CD4-positive, alpha-beta memory T cell (primary cell): ENCODE measurements at regions not wholly inside any gene's neighbourhood (a gene's known extent, or its start where the extent isn't known, plus 50 kb on each side); places are given as distances from the start of the nearest gene placed in this dataset.
A peak's percentile ranks its signal among the peaks of the same experiment; 100 is the strongest.

Experiments
- CTCF ChIA-PET: fragments of 350-600 bp; sonication (Branson Sonifier 250); formaldehyde crosslinking; loops from one replicate; lab custom pipeline; 2021; ENCODE audit warnings: inconsistent platforms; ENCODE audit not compliant: partially characterized antibody; lab: Charles Lee
- POLR2A ChIA-PET: fragments of 350-600 bp; sonication (Branson Sonifier 250); formaldehyde crosslinking; loops from one replicate; lab custom pipeline; 2021; ENCODE audit not compliant: partially characterized antibody; lab: Charles Lee
- DNase-seq, 5 donors: peaks; one replicate each; pipeline versions ENCODE4 v3.0.0 to v3.0.0-alpha.2; 2020 to 2022; ENCODE audit warnings: mixed read lengths in 1 of 5
- H3K27ac ChIP-seq: one replicate; pipeline ENCODE4 v1.7.0; 2013; ENCODE audit warnings: low read depth, low read length
- H3K27me3 ChIP-seq: 2 replicates; pipeline ENCODE4 v1.7.0; 2013; ENCODE audit warnings: mild to moderate bottlenecking, low read length, moderate library complexity; ENCODE audit not compliant: insufficient read depth
- H3K36me3 ChIP-seq: 2 replicates; pipeline ENCODE4 v1.7.0; 2013; ENCODE audit warnings: mild to moderate bottlenecking, low read length, moderate library complexity; ENCODE audit not compliant: insufficient read depth
- H3K4me1 ChIP-seq: 2 replicates; pipeline ENCODE4 v1.7.0; 2013; ENCODE audit warnings: mild to moderate bottlenecking, low read length, moderate library complexity; ENCODE audit not compliant: insufficient read depth
- H3K4me3 ChIP-seq, 2 donors: one replicate each; pipeline ENCODE4 v1.7.0; 2013; ENCODE audit warnings: low read length in 2 of 2, mild to moderate bottlenecking in 1 of 2
- H3K9me3 ChIP-seq, 2 donors: one replicate each; pipeline ENCODE4 v1.7.0; 2013; ENCODE audit warnings: low read length in 2 of 2, control low read depth in 1 of 2; ENCODE audit not compliant: control insufficient read depth in 1 of 2
- H3K27ac Mint-ChIP-seq, 7 donors: one replicate each; pipeline ENCODE4 v1.8.0; 2020 to 2021; ENCODE audit warnings: mixed read lengths in 7 of 7, mild to moderate bottlenecking in 6 of 7, inconsistent platforms in 3 of 7, moderate library complexity in 3 of 7
- H3K27me3 Mint-ChIP-seq, 2 donors: one replicate each; pipeline ENCODE4 v1.8.0; 2020 to 2021; ENCODE audit warnings: mixed read lengths in 2 of 2
- H3K36me3 Mint-ChIP-seq, 2 donors: one replicate each; pipeline ENCODE4 v1.8.0; 2020 to 2021; ENCODE audit warnings: mixed read lengths in 2 of 2, inconsistent platforms in 1 of 2, mild to moderate bottlenecking in 1 of 2
- H3K4me1 Mint-ChIP-seq, 4 donors: one replicate each; pipeline ENCODE4 v1.8.0; 2020 to 2021; ENCODE audit warnings: mixed read lengths in 4 of 4, mild to moderate bottlenecking in 1 of 4
- H3K4me3 Mint-ChIP-seq, 8 donors: one replicate each; pipeline ENCODE4 v1.8.0; 2020 to 2021; ENCODE audit warnings: mixed read lengths in 8 of 8, mild to moderate bottlenecking in 7 of 8, moderate library complexity in 6 of 8, inconsistent platforms in 3 of 8
- H3K9me3 Mint-ChIP-seq, 8 donors: one replicate each; pipeline ENCODE4 v1.8.0; 2020 to 2021; ENCODE audit warnings: mixed read lengths in 8 of 8, mild to moderate bottlenecking in 5 of 8, inconsistent platforms in 3 of 8, moderate library complexity in 1 of 8
- intact Hi-C: fragments of 100-400 bp; cut with micrococcal nuclease; formaldehyde crosslinking; loops from one replicate; pipeline ENCODE4 v1.15.1; 2023

GRCh38 chr6:139475646-139476045 lies 101.2 kb upstream of the CITED2 start:
- Mint-ChIP-seq H3K36me3 (no peaks in the 10 kb centered on the region), H3K27ac (peak overlapping the region in 1 of 7 donors; percentile 49), H3K4me3 (no peak overlapping the region), H3K4me1 (peaks cover 9 to 21% (median 13%) of the 10 kb centered on the region in 4 donors), H3K27me3 (peaks cover 0 to 2% of the 10 kb centered on the region in 2 donors), H3K9me3 (no peaks in the 10 kb centered on the region)
- ChIA-PET POLR2A (interaction anchor here (1.2 kb wide), 1 partner anchor 101 kb away, joined by 5 read pairs; the partner anchor contains the start of gene CITED2), CTCF (no interaction called here)
- DNase-seq = no peak
- H3K4me1 ChIP-seq = peaks cover 18% of the 10 kb centered on the region
- no peak overlapping the region for H3K4me3 ChIP-seq
- intact Hi-C loops = no loop called here
- no peaks in the 10 kb centered on the region for H3K27me3 ChIP-seq
- H3K9me3 ChIP-seq = no peaks in the 10 kb centered on the region
- no peak overlapping the region for H3K27ac ChIP-seq
- no peaks in the 10 kb centered on the region for H3K36me3 ChIP-seq

GRCh38 chr6:139475241-139475640 lies 100.8 kb upstream of the CITED2 start:
- CTCF ChIA-PET = no interaction called here
- intact Hi-C loops = no loop called here
- Mint-ChIP-seq H3K4me1 (peaks cover 9 to 21% (median 13%) of the 10 kb centered on the region in 4 donors), H3K9me3 (no peaks in the 10 kb centered on the region), H3K27ac (peak overlapping the region in 1 of 7 donors; percentile 49), H3K36me3 (no peaks in the 10 kb centered on the region), H3K27me3 (peaks cover 0 to 2% of the 10 kb centered on the region in 2 donors), H3K4me3 (no peak overlapping the region)
- H3K4me3 ChIP-seq = no peak overlapping the region
- H3K27me3 ChIP-seq = no peaks in the 10 kb centered on the region
- no peak overlapping the region for H3K27ac ChIP-seq
- no peaks in the 10 kb centered on the region for H3K9me3 ChIP-seq
- no peaks in the 10 kb centered on the region for H3K36me3 ChIP-seq
- H3K4me1 ChIP-seq = peaks cover 18% of the 10 kb centered on the region
- no peak for DNase-seq
- POLR2A ChIA-PET = interaction anchor here (1.2 kb wide), 1 partner anchor 100 kb away, joined by 5 read pairs; the partner anchor contains the start of gene CITED2

GRCh38 chr6:139474145-139475108 lies 100.0 kb upstream of the CITED2 start:
- Mint-ChIP-seq H3K27ac (peak overlapping the region in 3 of 7 donors; percentile 2 to 77 (median 44)), H3K4me3 (peak overlapping the region in 3 of 8 donors; percentile 41 to 64 (median 50)), H3K9me3 (no peaks in the 10 kb centered on the region), H3K36me3 (no peaks in the 10 kb centered on the region), H3K4me1 (peaks cover 9 to 21% (median 13%) of the 10 kb centered on the region in 4 donors), H3K27me3 (peaks cover 0 to 2% of the 10 kb centered on the region in 2 donors)
- Histone ChIP-seq H3K9me3 (no peaks in the 10 kb centered on the region), H3K27ac (no peak overlapping the region), H3K36me3 (no peaks in the 10 kb centered on the region), H3K4me1 (peaks cover 18% of the 10 kb centered on the region), H3K27me3 (no peaks in the 10 kb centered on the region), H3K4me3 (no peak overlapping the region)
- intact Hi-C loops = no loop called here
- POLR2A ChIA-PET = interaction anchor here (1.2 to 1.6 kb wide), 2 partner anchors 65 to 100 kb away, joined by 5 to 8 read pairs; partner anchors contain the start of gene CITED2
- CTCF ChIA-PET = interaction anchor here (1.4 kb wide), 1 partner anchor 11 kb away, joined by 3 read pairs; no protein-coding TSS in a partner anchor
- peak in 1 of 5 donors; percentile 0 for DNase-seq

GRCh38 chr6:139473731-139474130 lies 99.3 kb upstream of the CITED2 start:
- no peaks in the 10 kb centered on the region for H3K9me3 Mint-ChIP-seq
- intact Hi-C loops = loop anchor here (2.0 kb wide), 1 partner anchor 57 kb away; no protein-coding TSS in a partner anchor
- no peak overlapping the region for H3K4me3 ChIP-seq
- peaks cover 9 to 21% (median 13%) of the 10 kb centered on the region in 4 donors for H3K4me1 Mint-ChIP-seq
- DNase-seq = no peak
- H3K9me3 ChIP-seq = no peaks in the 10 kb centered on the region
- no peaks in the 10 kb centered on the region for H3K36me3 Mint-ChIP-seq
- ChIA-PET CTCF (interaction anchor here (1.4 kb wide), 1 partner anchor 12 kb away, joined by 3 read pairs; no protein-coding TSS in a partner anchor), POLR2A (interaction anchor here (1.1 to 1.6 kb wide), 2 partner anchors 66 to 101 kb away, joined by 3 to 8 read pairs; no protein-coding TSS in a partner anchor)
- H3K27me3 Mint-ChIP-seq = peaks cover 0 to 2% of the 10 kb centered on the region in 2 donors
- H3K36me3 ChIP-seq = no peaks in the 10 kb centered on the region
- H3K4me1 ChIP-seq = peaks cover 18% of the 10 kb centered on the region
- H3K27ac Mint-ChIP-seq = no peak overlapping the region
- no peak overlapping the region for H3K27ac ChIP-seq
- no peak overlapping the region for H3K4me3 Mint-ChIP-seq
- no peaks in the 10 kb centered on the region for H3K27me3 ChIP-seq

- Mint-ChIP-seq H3K27me3 (peaks cover 0 to 2% of the 10 kb centered on the region in 2 donors), H3K4me3 (no peak overlapping the region), H3K27ac (peak overlapping the region in 1 of 7 donors; percentile 7), H3K9me3 (no peaks in the 10 kb centered on the region), H3K4me1 (peaks cover 9 to 21% (median 13%) of the 10 kb centered on the region in 4 donors), H3K36me3 (no peaks in the 10 kb centered on the region)
- CTCF ChIA-PET = interaction anchor here (1.4 kb wide), 1 partner anchor 12 kb away, joined by 3 read pairs; no protein-coding TSS in a partner anchor
- no peak for DNase-seq
- no peak overlapping the region for H3K27ac ChIP-seq
- H3K4me3 ChIP-seq = no peak overlapping the region
- H3K27me3 ChIP-seq = no peaks in the 10 kb centered on the region
- H3K9me3 ChIP-seq = no peaks in the 10 kb centered on the region
- peaks cover 18% of the 10 kb centered on the region for H3K4me1 ChIP-seq
- POLR2A ChIA-PET = interaction anchor here (1.1 to 1.6 kb wide), 2 partner anchors 67 to 100 kb away, joined by 3 to 8 read pairs; no protein-coding TSS in a partner anchor
- H3K36me3 ChIP-seq = no peaks in the 10 kb centered on the region
- intact Hi-C loops = loop anchor here (2.0 kb wide), 1 partner anchor 58 kb away; no protein-coding TSS in a partner anchor
These were observed 98.8 kb upstream of the CITED2 start for GRCh38 chr6:139473231-139473701.

- peaks cover 0 to 2% of the 10 kb centered on the region in 2 donors for H3K27me3 Mint-ChIP-seq
- Histone ChIP-seq H3K9me3 (no peaks in the 10 kb centered on the region), H3K27ac (no peak overlapping the region), H3K36me3 (no peaks in the 10 kb centered on the region), H3K4me3 (no peak overlapping the region), H3K4me1 (peaks cover 18% of the 10 kb centered on the region), H3K27me3 (no peaks in the 10 kb centered on the region)
- H3K4me3 Mint-ChIP-seq = no peak overlapping the region
- H3K36me3 Mint-ChIP-seq = no peaks in the 10 kb centered on the region
- POLR2A ChIA-PET = interaction anchor here (1.1 kb wide), 1 partner anchor 99 kb away, joined by 3 read pairs; no protein-coding TSS in a partner anchor
- H3K9me3 Mint-ChIP-seq = no peaks in the 10 kb centered on the region
- H3K27ac Mint-ChIP-seq = no peak overlapping the region
- CTCF ChIA-PET = no interaction called here
- DNase-seq = no peak
- intact Hi-C loops = loop anchor here (2.0 kb wide), 1 partner anchor 58 kb away; no protein-coding TSS in a partner anchor
- peaks cover 9 to 21% (median 13%) of the 10 kb centered on the region in 4 donors for H3K4me1 Mint-ChIP-seq
These were observed 98.0 kb upstream of the CITED2 start for GRCh38 chr6:139472351-139473015.
